ENCODE measurements at regions not wholly inside any gene's neighbourhood (a gene's known extent, or its start where the extent isn't known, plus 50 kb on each side); places are given as distances from the start of the nearest gene placed in this dataset.

DNA sequence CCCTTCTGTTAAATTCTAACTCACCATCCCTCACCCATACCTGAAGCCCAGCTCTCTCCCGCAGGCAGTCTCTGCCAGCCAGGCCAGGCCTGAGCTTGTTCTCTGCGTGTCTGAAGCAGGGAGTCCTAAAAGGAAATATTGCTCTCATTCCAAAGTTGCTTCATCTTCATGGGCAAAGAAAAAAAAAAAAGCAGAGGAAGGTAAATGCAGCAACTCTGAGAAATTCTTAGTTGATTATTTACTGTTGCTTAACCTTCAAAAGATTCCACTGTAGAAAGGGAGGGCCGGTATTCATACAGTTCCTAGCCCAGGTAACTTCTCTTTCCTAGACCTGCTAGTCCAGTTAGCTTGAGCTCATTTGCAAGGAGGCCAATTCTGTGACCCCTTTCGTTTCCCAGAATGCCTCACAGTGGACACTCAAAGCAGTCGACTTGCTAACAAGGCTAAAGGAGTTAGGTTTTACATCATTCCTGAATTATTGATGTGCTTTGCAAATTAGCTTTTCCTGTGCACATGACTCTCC is 193.5 kb upstream of the EEA1 start:
- no peak overlapping the region for H3K9ac ChIP-seq (replicated peaks in 1 of 4; ENCODE audit: extremely low read depth in 1 of 4, low read depth in 3 of 4, low read length in 3 of 4)
- H2AFZ ChIP-seq (ENCODE audit: low read length) = 0 out of 2 replicates have a peak overlapping the region, but pooled peaks have one; percentile 2
- no peak overlapping the region for H3K27ac ChIP-seq (ENCODE audit: low read depth, low read length)
- H4K20me1 ChIP-seq (replicated peaks in 1 of 2; ENCODE audit: control insufficient read depth in 1 of 2, insufficient read depth in 2 of 2, low read length in 2 of 2) = no peaks in the 10 kb centered on the region
- no peaks in the 10 kb centered on the region for H3K79me2 ChIP-seq (ENCODE audit: control insufficient read depth in 1 of 2, insufficient read depth in 2 of 2, low read length in 2 of 2)
- no peak overlapping the region for H3K14ac ChIP-seq (ENCODE audit: insufficient read length)
- no peaks in the 10 kb centered on the region for H3K79me1 ChIP-seq (ENCODE audit: low read depth, low read length)
- H2BK5ac ChIP-seq (ENCODE audit: low read depth, low read length) = no peak overlapping the region
- no peak overlapping the region for H2BK120ac ChIP-seq (replicated peaks; ENCODE audit: low read depth, low read length)
- no peak overlapping the region for H3K4me2 ChIP-seq (ENCODE audit: insufficient read depth in 1 of 2, low read depth in 2 of 2, low read length in 2 of 2)
- no peak overlapping the region for H2BK12ac ChIP-seq (ENCODE audit: low read depth, low read length)
- FAIRE-seq (no peak), DNase-seq (ENCODE audit: low read depth in 1 of 2, low spot score in 2 of 2) (no peak)
- H4K91ac ChIP-seq (replicated peaks; ENCODE audit: insufficient read length, low read length) = no peak overlapping the region
- no peaks in the 10 kb centered on the region for H3K9me3 ChIP-seq (ENCODE audit: insufficient read depth in 2 of 2, low read depth in 1 of 2, low read length in 1 of 2)
- H2AK5ac ChIP-seq (ENCODE audit: low read depth, low read length) = no peak overlapping the region
- H3K36me3 ChIP-seq (ENCODE audit: control insufficient read depth in 2 of 4, insufficient read depth in 4 of 4, low read length in 3 of 4) = no peaks in the 10 kb centered on the region
- H4K5ac ChIP-seq (ENCODE audit: insufficient read length, low read depth, low read length) = no peak overlapping the region
- H3K23ac ChIP-seq (ENCODE audit: insufficient read length) = no peak overlapping the region
- ChIA-PET POLR2A (ENCODE audit: partially characterized antibody) (no interaction called here), CTCF (ENCODE audit: partially characterized antibody) (interaction anchor here (0.6 to 1.5 kb wide), 5 partner anchors 15 to 337 kb away, joined by 3 to 4 read pairs (median 3); no protein-coding TSS in a partner anchor)
- no peak overlapping the region for H2BK15ac ChIP-seq (ENCODE audit: low read length)
- H3K4me3 ChIP-seq (ENCODE audit: extremely low read depth in 1 of 4, insufficient read depth in 2 of 4, low read depth in 3 of 4, low read length in 4 of 4) = no peak overlapping the region
- no peaks in the 10 kb centered on the region for H3K4me1 ChIP-seq (replicated peaks in 1 of 4; ENCODE audit: control insufficient read depth in 3 of 4, insufficient read depth in 4 of 4, low read length in 3 of 4)
- 87% methylated on average over 5 of the region's 5 CpGs; no CpG with 5 or more reads in 1 of the 2 experiments for WGBS, 2 experiments (ENCODE audit: extremely low coverage in 1 of 2, insufficient coverage in 1 of 2, insufficient read length in 1 of 2, insufficient replicate concordance in 2 of 2, low coverage in 1 of 2, low lambda C conversion rate in 2 of 2, missing lambda C conversion rate in 1 of 2)
- H3K27me3 ChIP-seq (replicated peaks in 1 of 4; ENCODE audit: control insufficient read depth in 3 of 4, extremely low read depth in 1 of 4, insufficient read depth in 3 of 4, low read length in 3 of 4) = no peaks in the 10 kb centered on the region
- TF ChIP-seq FOSL1 (IDR thresholded peaks at IDR 0.05; ENCODE audit: insufficient read depth, low read depth, low read length) (no peak), EP300 (IDR thresholded peaks at IDR 0.05; ENCODE audit: borderline replicate concordance in 1 of 2, low read depth in 2 of 2, low read length in 2 of 2) (no peak), JUN (IDR thresholded peaks at IDR 0.05; ENCODE audit: low read depth, low read length) (no peak)
- H3K18ac ChIP-seq (ENCODE audit: extremely low read depth, low read length) = no peak overlapping the region
- no peak overlapping the region for H3K4ac ChIP-seq (replicated peaks; ENCODE audit: insufficient read length, low read depth, low read length)
- no peak overlapping the region for H2BK20ac ChIP-seq (ENCODE audit: low read length)
- H4K8ac ChIP-seq (ENCODE audit: extremely low read depth, insufficient read depth, low read length) = no peak overlapping the region
- H3K56ac ChIP-seq (replicated peaks; ENCODE audit: insufficient read length, low read depth, low read length) = no peak overlapping the region
- H3K23me2 ChIP-seq (ENCODE audit: low read depth, low read length) = no peaks in the 10 kb centered on the region

All from H1 (cell line).